HG02759 (cell line): ENCODE measurements at regions not wholly inside any gene's neighbourhood (a gene's known extent, or its start where the extent isn't known, plus 50 kb on each side); places are given as distances from the start of the nearest gene placed in this dataset.

ENCODE experiments used
- ATAC-seq: cut with Tn5 transposase; IDR thresholded peaks from one replicate; pipeline ENCODE4 v1.9.1; 2021; ENCODE audit warnings: mild to moderate bottlenecking, moderate library complexity; ENCODE audit not compliant: unreplicated experiment

- ATAC-seq = no peak
Measured at GRCh38 chrY:15402451-15402850, 878.1 kb downstream of the NLGN4Y start.

- no peak for ATAC-seq
Measured at GRCh38 chrY:15404551-15404950, 880.2 kb downstream of the NLGN4Y start.

GRCh38 chrY:15415165-15415564 lies 890.8 kb downstream of the NLGN4Y start:
- ATAC-seq = no peak

- ATAC-seq = no peak
Measured at GRCh38 chrY:15418613-15419012, 894.3 kb downstream of the NLGN4Y start.

- peak; percentile 90 for ATAC-seq
Measured at GRCh38 chrY:15424665-15425132, 900.4 kb downstream of the NLGN4Y start.

- ATAC-seq = no peak
Measured at GRCh38 chrY:15440021-15440695, 915.8 kb downstream of the NLGN4Y start.

- ATAC-seq = no peak
Measured at GRCh38 chrY:15440696-15441408, 916.5 kb downstream of the NLGN4Y start.

- no peak for ATAC-seq
Measured at GRCh38 chrY:15441878-15442277, 917.5 kb downstream of the NLGN4Y start.

- no peak for ATAC-seq
Measured at GRCh38 chrY:15445871-15446270, 921.5 kb downstream of the NLGN4Y start.

GRCh38 chrY:15446861-15447260 lies 922.5 kb downstream of the NLGN4Y start:
- no peak for ATAC-seq

- ATAC-seq = no peak
Measured at GRCh38 chrY:15447959-15448358, 923.6 kb downstream of the NLGN4Y start.

- no peak for ATAC-seq
Measured at GRCh38 chrY:15455133-15455937, 931.0 kb downstream of the NLGN4Y start.

GRCh38 chrY:15455980-15456469 lies 931.7 kb downstream of the NLGN4Y start:
- ATAC-seq = no peak

GRCh38 chrY:15456491-15456890 lies 932.2 kb downstream of the NLGN4Y start:
- no peak for ATAC-seq

GRCh38 chrY:15457682-15458081 lies 933.4 kb downstream of the NLGN4Y start:
- no peak for ATAC-seq

GRCh38 chrY:15458426-15458825 lies 934.1 kb downstream of the NLGN4Y start:
- no peak for ATAC-seq

- ATAC-seq = no peak
Measured at GRCh38 chrY:15465880-15466279, 941.6 kb downstream of the NLGN4Y start.

- ATAC-seq = no peak
Measured at GRCh38 chrY:15466891-15467290, 942.6 kb downstream of the NLGN4Y start.

- no peak for ATAC-seq
Measured at GRCh38 chrY:15468091-15468490, 943.8 kb downstream of the NLGN4Y start.

GRCh38 chrY:15471371-15471770 lies 947.0 kb downstream of the NLGN4Y start:
- ATAC-seq = no peak

GRCh38 chrY:15478348-15478963 lies 954.1 kb downstream of the NLGN4Y start:
- no peak for ATAC-seq
